ENCODE measurements at regions not wholly inside any gene's neighbourhood (a gene's known extent, or its start where the extent isn't known, plus 50 kb on each side); places are given as distances from the start of the nearest gene placed in this dataset.

DNA sequence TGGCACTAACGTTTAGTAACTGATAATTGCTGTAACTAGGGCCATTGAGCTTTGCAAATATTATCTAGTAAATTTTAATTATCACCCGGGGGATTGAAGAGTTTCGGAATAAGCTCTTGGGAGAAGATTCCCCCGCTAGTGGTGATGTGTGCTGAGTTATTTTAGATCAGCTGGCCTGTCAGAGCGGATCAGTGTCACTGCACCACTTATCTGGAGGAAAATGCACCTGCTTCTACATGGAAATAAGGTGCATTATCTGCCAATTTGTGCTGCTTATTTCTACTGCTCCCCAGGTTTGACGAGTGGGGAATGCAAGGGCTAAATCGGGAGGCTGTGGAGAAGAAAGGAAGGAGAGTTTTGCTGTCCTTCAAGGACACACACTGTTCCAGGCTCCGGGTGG, 518.6 kb downstream of the TLE4 start:
- no peak for FAIRE-seq

GRCh38 chr9:80086822-80087345, 515.1 kb downstream of the TLE4 start:
- FAIRE-seq, result no peak

- no peak for FAIRE-seq
These were observed 514.6 kb downstream of the TLE4 start for GRCh38 chr9:80086386-80086785.

GRCh38 chr9:80085668-80086067, 513.9 kb downstream of the TLE4 start:
- no peak for FAIRE-seq

- FAIRE-seq, result no peak
These were observed 510.4 kb downstream of the TLE4 start for GRCh38 chr9:80082213-80082612.

DNA sequence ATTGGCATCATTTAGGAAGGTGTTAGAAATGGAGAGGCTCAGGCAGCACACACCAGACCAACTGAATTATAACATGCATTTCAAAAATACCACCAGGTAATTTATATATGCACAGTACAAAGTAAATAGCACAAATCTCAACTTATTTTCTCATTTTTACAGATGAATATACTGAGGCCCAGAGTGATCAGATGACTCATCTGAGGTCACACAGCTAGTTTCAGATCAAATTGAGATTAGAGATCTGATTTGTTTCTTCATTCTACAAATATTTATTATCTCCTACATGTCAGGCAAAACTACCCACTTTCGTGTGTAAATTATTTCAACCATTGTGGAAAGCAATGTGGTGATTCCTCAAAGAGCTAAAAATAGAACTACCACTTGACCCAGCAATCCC, 507.1 kb downstream of the TLE4 start:
- no peak for FAIRE-seq

DNA sequence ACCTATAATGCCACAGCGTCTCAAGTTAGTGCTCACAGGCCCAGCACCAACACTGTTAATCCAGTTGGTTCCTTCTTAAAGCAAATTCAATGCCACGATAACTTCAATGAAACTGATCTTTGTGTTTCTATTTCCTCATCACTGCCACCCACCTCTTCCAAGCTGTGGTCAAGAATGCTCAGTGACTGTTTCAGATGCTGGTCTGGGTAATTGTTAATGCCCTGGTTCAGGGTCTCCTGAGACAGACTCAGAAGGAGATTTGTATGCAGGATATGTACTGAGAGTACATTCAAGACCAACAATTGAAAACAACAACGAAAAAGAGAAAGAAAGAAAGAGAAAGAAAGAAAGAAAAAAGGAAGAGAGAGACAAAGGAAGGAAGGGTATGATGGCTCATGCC, 505.3 kb downstream of the TLE4 start:
- no peak for FAIRE-seq

DNA sequence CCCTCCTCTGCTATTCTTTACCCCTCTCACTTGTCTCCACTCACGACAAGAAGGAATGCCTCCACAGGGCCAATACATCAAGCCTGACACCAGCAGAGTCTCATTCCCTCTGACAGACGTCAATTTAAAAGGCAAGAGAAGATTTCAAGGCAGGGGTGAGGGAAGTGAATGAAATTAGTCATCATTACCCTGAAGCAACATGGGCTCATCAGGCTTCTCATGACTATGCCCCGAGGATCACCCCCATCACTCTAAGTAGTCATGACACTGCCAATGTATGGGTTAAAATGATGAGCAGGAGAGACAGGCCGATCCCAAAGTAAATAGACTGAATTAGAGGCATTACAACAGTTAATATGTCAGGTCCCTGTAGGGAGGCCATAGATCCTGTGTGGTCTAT, 504.4 kb downstream of the TLE4 start:
- FAIRE-seq, result no peak

- no peak for FAIRE-seq
These were observed 502.7 kb downstream of the TLE4 start for GRCh38 chr9:80074439-80074838.

- no peak for FAIRE-seq
These were observed 500.7 kb downstream of the TLE4 start for GRCh38 chr9:80072451-80072850.

GRCh38 chr9:80070071-80070742, 498.4 kb downstream of the TLE4 start:
- no peak for FAIRE-seq

DNA sequence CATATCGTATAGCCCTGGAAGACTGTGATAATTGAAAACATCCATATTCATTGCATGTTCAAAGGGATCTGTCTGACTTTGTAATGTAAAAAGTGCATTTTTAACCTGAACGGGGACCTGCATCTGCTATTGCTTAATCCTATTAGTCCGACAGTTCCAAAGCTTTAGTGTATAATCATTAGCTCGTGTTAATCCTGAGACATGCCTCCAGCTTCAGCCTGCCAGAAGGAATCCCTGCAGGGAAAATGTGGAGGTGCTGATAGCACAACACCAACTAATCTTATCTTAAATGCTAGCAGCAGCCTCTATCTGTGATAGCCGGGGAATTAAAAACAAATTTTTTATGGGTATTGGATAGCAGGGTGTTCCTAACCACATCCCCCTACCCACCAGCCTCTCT, 495.2 kb downstream of the TLE4 start:
- FAIRE-seq, result no peak

DNA sequence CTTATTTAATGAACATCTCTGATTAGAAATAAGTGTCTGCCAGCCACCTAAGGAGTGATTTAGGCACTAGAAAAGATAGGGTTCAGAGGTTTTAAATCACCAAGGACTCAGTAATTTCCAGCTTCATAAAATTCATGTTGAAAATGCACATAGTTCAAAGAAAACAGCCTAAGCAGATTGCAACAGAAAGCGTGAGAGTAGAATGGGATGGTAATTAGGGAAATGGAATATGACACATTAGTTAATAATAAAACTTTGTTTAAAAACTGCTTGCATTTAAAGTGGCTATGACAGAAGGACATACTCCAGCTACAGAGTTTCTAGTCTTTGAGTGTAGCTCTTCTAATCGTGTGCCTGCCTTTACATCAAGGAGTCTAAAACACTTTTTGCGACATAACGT, 490.8 kb downstream of the TLE4 start:
- no peak for FAIRE-seq

- FAIRE-seq, result no peak
These were observed 490.2 kb downstream of the TLE4 start for GRCh38 chr9:80061940-80062339.

- no peak for FAIRE-seq
These were observed 489.3 kb downstream of the TLE4 start for GRCh38 chr9:80061096-80061495.

- no peak for FAIRE-seq
These were observed 488.2 kb downstream of the TLE4 start for GRCh38 chr9:80059979-80060378.

DNA sequence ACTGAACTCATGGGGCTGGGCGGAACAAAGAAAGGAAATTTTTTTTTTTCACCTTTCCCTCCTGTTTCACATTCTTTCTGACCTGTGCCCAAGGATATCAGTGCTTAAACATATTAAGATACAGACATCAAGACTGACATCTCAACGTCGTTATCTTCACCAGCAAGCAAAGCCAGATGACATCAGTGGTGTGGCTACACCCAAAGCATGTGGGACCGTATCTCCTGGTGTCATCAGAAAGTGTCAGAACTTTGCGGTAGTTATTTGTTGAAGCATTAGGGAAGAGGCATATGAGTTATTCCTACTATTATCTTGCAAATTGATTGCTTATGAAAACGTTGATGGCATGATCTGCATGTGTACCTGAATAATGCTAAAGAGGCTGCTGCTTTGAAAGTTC, 487.4 kb downstream of the TLE4 start:
- FAIRE-seq, result no peak

- FAIRE-seq, result no peak
These were observed 481.1 kb downstream of the TLE4 start for GRCh38 chr9:80052830-80053229.

- FAIRE-seq, result no peak
These were observed 477.5 kb downstream of the TLE4 start for GRCh38 chr9:80049096-80049782.

DNA sequence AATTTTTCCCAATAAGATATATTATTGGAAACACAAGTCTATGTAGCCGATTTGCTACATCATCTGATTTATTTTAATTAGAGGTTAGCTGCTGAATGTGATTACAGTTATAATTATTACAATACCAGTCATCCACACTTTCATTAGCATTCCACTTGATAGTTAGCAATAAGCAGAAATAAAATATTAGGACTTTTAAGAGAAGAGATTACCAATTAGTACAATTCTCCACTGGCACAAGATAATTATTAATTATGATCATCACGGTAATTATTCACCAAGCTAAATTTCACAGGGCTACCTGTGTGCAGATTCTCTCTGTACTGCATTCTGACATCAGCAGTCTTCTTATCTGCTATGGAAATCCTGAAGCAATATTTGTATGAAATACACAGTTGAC, 474.7 kb downstream of the TLE4 start:
- no peak for FAIRE-seq

DNA sequence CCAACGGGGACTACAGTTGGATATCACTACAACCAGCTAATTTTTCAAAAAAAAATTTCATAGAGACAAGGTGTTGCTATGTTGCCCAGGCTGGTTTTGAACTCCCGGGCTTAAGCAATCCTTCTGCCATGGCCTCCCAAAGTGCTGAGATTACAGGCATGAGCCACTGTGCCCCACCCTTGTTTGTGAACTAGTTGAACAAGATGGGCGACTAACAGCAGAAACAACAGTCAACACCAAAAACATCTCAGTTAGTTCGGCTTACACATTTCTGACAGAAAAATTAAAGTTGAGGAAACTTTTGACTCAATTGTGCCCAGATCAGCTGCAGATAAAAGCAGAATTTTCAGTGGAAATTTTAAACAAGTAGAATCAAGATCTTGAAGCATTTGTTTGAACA, 470.1 kb downstream of the TLE4 start:
- FAIRE-seq, result no peak

GRCh38 chr9:80040457-80040856, 468.7 kb downstream of the TLE4 start:
- FAIRE-seq, result no peak

GRCh38 chr9:80030801-80031200, 459.0 kb downstream of the TLE4 start:
- no peak for FAIRE-seq

DNA sequence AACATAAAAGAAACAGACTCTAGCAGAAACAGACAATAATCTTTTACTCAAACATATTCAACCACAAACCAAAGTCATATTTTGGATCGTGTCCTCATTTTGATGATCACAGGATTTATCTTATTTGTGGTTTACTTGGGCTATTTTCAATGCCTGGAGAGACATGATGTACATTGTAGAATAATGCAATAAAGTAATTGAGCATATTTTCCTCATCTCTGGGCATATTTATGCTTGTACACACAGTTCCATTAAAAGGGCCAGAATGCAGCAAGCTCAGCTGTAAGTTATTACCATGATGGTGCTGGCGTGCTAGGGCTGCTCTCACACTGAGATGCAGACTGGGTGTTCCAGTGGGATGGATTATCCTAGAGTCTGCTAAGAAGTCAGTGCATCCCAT, 456.7 kb downstream of the TLE4 start:
- FAIRE-seq, result no peak

Data from A204.1 (cell line).